CD4-positive, alpha-beta T cell (primary cell): ENCODE measurements at regions not wholly inside any gene's neighbourhood (a gene's known extent, or its start where the extent isn't known, plus 50 kb on each side); places are given as distances from the start of the nearest gene placed in this dataset.

ENCODE experiments used
- ATAC-seq: fragments of 200-7000 bp; cut with Tn5 transposase; one replicate; pipeline ENCODE4 v1.10.0; 2022; ENCODE audit warnings: mild to moderate bottlenecking; ENCODE audit not compliant: poor library complexity
- CTCF ChIA-PET: fragments of 350-600 bp; sonication (Branson Sonifier 250); formaldehyde crosslinking; loops from one replicate; lab custom pipeline; 2021; ENCODE audit warnings: antibody characterized with exemption, inconsistent platforms; lab: Charles Lee
- POLR2A ChIA-PET: fragments of 350-600 bp; sonication (Branson Sonifier 250); formaldehyde crosslinking; loops from one replicate; lab custom pipeline; 2021; ENCODE audit warnings: antibody characterized with exemption, inconsistent platforms; lab: Charles Lee
- DNase-seq, 14 experiments: peaks; one replicate each; pipeline ENCODE4 v3.0.0-alpha.2; 2013 to 2020; ENCODE audit warnings: mixed read lengths in 2 of 14
- H3K27ac ChIP-seq, 2 donors: one replicate each; pipeline versions ENCODE4 v1.5.1 to v1.7.0; 2013; ENCODE audit warnings: low read length in 2 of 2, low read depth in 1 of 2, mild to moderate bottlenecking in 1 of 2
- H3K27me3 ChIP-seq, 2 experiments: 1 replicate in 1 of 2; 2 replicates in 1 of 2; pipeline versions ENCODE4 v1.6.1 to v1.7.0; 2013; ENCODE audit warnings: low read length in 2 of 2, control low read depth in 1 of 2, mild to moderate bottlenecking in 1 of 2, moderate library complexity in 1 of 2; ENCODE audit not compliant: insufficient read depth in 2 of 2, control insufficient read depth in 1 of 2
- H3K36me3 ChIP-seq: one replicate; pipeline ENCODE4 v1.6.1; 2013; ENCODE audit warnings: low read length, control low read depth; ENCODE audit not compliant: insufficient read depth
- H3K4me1 ChIP-seq: one replicate; pipeline ENCODE4 v1.6.1; 2013; ENCODE audit warnings: low read length, control low read depth; ENCODE audit not compliant: insufficient read depth
- H3K4me3 ChIP-seq: one replicate; pipeline ENCODE4 v1.5.1; 2013; ENCODE audit warnings: mild to moderate bottlenecking, low read length, moderate library complexity
- H3K9me3 ChIP-seq, 2 experiments: 1 replicate in 1 of 2; 2 replicates in 1 of 2; pipeline versions ENCODE4 v1.6.1 to v1.7.0; 2013; ENCODE audit warnings: low read length in 2 of 2, mild to moderate bottlenecking in 2 of 2, control low read depth in 1 of 2, moderate library complexity in 1 of 2; ENCODE audit not compliant: control insufficient read depth in 1 of 2, insufficient read depth in 1 of 2
- H3K27ac Mint-ChIP-seq: one replicate; pipeline ENCODE4 v1.8.0; 2020; ENCODE audit warnings: mixed read lengths
- H3K27me3 Mint-ChIP-seq: one replicate; pipeline ENCODE4 v1.8.0; 2021; ENCODE audit warnings: mixed read lengths
- H3K36me3 Mint-ChIP-seq: one replicate; pipeline ENCODE4 v1.8.0; 2021; ENCODE audit warnings: low read depth, mixed read lengths
- H3K4me1 Mint-ChIP-seq: one replicate; pipeline ENCODE4 v1.8.0; 2021; ENCODE audit warnings: low read depth, mixed read lengths
- H3K4me3 Mint-ChIP-seq: one replicate; pipeline ENCODE4 v1.8.0; 2020; ENCODE audit warnings: mild to moderate bottlenecking, mixed read lengths
- H3K9me3 Mint-ChIP-seq: one replicate; pipeline ENCODE4 v1.8.0; 2020; ENCODE audit warnings: mixed read lengths
- intact Hi-C, 2 experiments: fragments of 100-400 bp; cut with DNase I in 1 of 2; cut with micrococcal nuclease in 1 of 2; formaldehyde crosslinking; loops; one replicate each; pipeline versions ENCODE4 v1.15.1 to v1.9.0; 2023 to 2025; cut with DNase I, micrococcal nuclease
- TF ChIP-seq, protein P1 (sequence below): fragments of 200-600 bp; IDR thresholded peaks from one replicate; pipeline ENCODE4 v1.8.0; 2022; ENCODE audit warnings: antibody characterized with exemption, mild to moderate bottlenecking

- no peaks in the 10 kb centered on the region for H3K36me3 Mint-ChIP-seq
- H3K27ac Mint-ChIP-seq: no peak overlapping the region
- no peak for ATAC-seq
- H3K27ac ChIP-seq: no peak overlapping the region
- no peaks in the 10 kb centered on the region for H3K27me3 Mint-ChIP-seq
- no peaks in the 10 kb centered on the region for H3K9me3 ChIP-seq
- H3K4me3 Mint-ChIP-seq: no peak overlapping the region
- no peaks in the 10 kb centered on the region for H3K9me3 Mint-ChIP-seq
- H3K4me1 ChIP-seq: no peaks in the 10 kb centered on the region
- TF ChIP-seq, protein P1, sequence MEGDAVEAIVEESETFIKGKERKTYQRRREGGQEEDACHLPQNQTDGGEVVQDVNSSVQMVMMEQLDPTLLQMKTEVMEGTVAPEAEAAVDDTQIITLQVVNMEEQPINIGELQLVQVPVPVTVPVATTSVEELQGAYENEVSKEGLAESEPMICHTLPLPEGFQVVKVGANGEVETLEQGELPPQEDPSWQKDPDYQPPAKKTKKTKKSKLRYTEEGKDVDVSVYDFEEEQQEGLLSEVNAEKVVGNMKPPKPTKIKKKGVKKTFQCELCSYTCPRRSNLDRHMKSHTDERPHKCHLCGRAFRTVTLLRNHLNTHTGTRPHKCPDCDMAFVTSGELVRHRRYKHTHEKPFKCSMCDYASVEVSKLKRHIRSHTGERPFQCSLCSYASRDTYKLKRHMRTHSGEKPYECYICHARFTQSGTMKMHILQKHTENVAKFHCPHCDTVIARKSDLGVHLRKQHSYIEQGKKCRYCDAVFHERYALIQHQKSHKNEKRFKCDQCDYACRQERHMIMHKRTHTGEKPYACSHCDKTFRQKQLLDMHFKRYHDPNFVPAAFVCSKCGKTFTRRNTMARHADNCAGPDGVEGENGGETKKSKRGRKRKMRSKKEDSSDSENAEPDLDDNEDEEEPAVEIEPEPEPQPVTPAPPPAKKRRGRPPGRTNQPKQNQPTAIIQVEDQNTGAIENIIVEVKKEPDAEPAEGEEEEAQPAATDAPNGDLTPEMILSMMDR: no peak
- H3K36me3 ChIP-seq: no peaks in the 10 kb centered on the region
- ChIA-PET CTCF (no interaction called here), POLR2A (no interaction called here)
- intact Hi-C loops: no loop called here
- no peaks in the 10 kb centered on the region for H3K27me3 ChIP-seq
- H3K4me3 ChIP-seq: no peak overlapping the region
- H3K4me1 Mint-ChIP-seq: no peaks in the 10 kb centered on the region
- no peak for DNase-seq
Measured at GRCh38 chr6:8860671-8861070, 425.3 kb upstream of the SLC35B3 start.

- Mint-ChIP-seq H3K27me3 (no peaks in the 10 kb centered on the region), H3K4me3 (no peak overlapping the region), H3K9me3 (no peaks in the 10 kb centered on the region), H3K4me1 (no peaks in the 10 kb centered on the region), H3K36me3 (no peaks in the 10 kb centered on the region), H3K27ac (no peak overlapping the region)
- DNase-seq (no peak), ATAC-seq (no peak)
- H3K36me3 ChIP-seq: no peaks in the 10 kb centered on the region
- H3K4me1 ChIP-seq: no peaks in the 10 kb centered on the region
- no peak overlapping the region for H3K4me3 ChIP-seq
- ChIA-PET POLR2A (no interaction called here), CTCF (no interaction called here)
- TF ChIP-seq, protein P1: no peak
- no peak overlapping the region for H3K27ac ChIP-seq
- H3K9me3 ChIP-seq: no peaks in the 10 kb centered on the region
- intact Hi-C loops: no loop called here
- H3K27me3 ChIP-seq: no peaks in the 10 kb centered on the region
Measured at GRCh38 chr6:8859501-8859900, 424.2 kb upstream of the SLC35B3 start.

GRCh38 chr6:8858854-8859331 is 423.5 kb upstream of the SLC35B3 start:
- H3K4me3 Mint-ChIP-seq: no peak overlapping the region
- H3K27ac Mint-ChIP-seq: no peak overlapping the region
- H3K4me1 ChIP-seq: no peaks in the 10 kb centered on the region
- intact Hi-C loops: no loop called here
- H3K27me3 Mint-ChIP-seq: no peaks in the 10 kb centered on the region
- no peak overlapping the region for H3K4me3 ChIP-seq
- no peak overlapping the region for H3K27ac ChIP-seq
- H3K36me3 Mint-ChIP-seq: no peaks in the 10 kb centered on the region
- ChIA-PET POLR2A (no interaction called here), CTCF (no interaction called here)
- H3K27me3 ChIP-seq: no peaks in the 10 kb centered on the region
- DNase-seq (no peak), ATAC-seq (no peak)
- TF ChIP-seq, protein P1: no peak
- peaks cover 0 to under 1% of the 10 kb centered on the region in 2 experiments for H3K9me3 ChIP-seq
- H3K4me1 Mint-ChIP-seq: no peaks in the 10 kb centered on the region
- no peaks in the 10 kb centered on the region for H3K9me3 Mint-ChIP-seq
- no peaks in the 10 kb centered on the region for H3K36me3 ChIP-seq
